Astrocyte (in vitro differentiated cells and primary cell): ENCODE measurements at regions not wholly inside any gene's neighbourhood (a gene's known extent, or its start where the extent isn't known, plus 50 kb on each side); places are given as distances from the start of the nearest gene placed in this dataset.

Experiments
- EZH2 ChIP-seq: IDR thresholded peaks from 2 replicates; pipeline ENCODE4 v1.6.1; 2012; ENCODE audit warnings: mild to moderate bottlenecking, low read length, inconsistent platforms; ENCODE audit not compliant: insufficient read depth
- TF ChIP-seq, protein P1 (sequence below): IDR thresholded peaks from 2 replicates; pipeline ENCODE4 v1.5.1; 2011; ENCODE audit warnings: low read depth, mild to moderate bottlenecking, inconsistent platforms, low read length, moderate library complexity; ENCODE audit not compliant: insufficient read depth

DNA sequence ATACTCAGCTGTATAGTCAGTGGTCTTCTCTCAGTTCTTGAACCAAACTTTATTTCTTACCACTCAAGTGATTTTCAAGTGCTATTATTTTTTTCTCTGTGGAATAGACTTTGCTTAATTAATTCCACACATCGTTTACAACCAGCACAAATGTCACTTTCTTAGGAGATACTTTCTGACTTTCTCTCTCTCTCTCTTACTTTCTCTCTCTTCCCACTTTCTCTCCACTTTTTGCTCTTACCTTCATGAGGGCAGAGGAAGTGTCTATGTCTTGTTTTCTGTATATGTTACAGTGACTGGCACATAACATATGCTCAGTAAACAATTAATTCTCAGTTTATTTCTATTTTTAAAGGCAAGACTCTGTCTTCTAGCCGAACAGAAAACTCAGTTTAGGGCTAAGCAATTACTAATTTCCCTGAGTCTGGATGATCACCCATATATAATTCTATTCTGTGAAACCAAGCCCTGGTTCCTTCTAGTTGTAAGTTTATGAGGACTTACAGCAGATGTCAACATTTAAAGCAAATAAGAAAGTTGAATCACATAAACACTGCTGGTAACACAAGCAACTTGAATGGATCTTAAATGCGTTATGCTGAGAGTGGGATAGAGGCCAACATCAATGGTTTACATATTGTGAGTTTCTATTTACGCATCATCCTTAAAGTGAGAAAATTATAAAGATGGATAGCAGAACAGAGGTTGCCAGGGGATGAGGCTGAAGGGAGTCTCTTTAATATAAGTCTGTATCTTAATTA is 791.4 kb downstream of the MTRR start:
- TF ChIP-seq, protein P1, sequence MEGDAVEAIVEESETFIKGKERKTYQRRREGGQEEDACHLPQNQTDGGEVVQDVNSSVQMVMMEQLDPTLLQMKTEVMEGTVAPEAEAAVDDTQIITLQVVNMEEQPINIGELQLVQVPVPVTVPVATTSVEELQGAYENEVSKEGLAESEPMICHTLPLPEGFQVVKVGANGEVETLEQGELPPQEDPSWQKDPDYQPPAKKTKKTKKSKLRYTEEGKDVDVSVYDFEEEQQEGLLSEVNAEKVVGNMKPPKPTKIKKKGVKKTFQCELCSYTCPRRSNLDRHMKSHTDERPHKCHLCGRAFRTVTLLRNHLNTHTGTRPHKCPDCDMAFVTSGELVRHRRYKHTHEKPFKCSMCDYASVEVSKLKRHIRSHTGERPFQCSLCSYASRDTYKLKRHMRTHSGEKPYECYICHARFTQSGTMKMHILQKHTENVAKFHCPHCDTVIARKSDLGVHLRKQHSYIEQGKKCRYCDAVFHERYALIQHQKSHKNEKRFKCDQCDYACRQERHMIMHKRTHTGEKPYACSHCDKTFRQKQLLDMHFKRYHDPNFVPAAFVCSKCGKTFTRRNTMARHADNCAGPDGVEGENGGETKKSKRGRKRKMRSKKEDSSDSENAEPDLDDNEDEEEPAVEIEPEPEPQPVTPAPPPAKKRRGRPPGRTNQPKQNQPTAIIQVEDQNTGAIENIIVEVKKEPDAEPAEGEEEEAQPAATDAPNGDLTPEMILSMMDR = no peak
- no peak for TF ChIP-seq EZH2
